ENCODE measurements at regions not wholly inside any gene's neighbourhood (a gene's known extent, or its start where the extent isn't known, plus 50 kb on each side); places are given as distances from the start of the nearest gene placed in this dataset.

- Histone ChIP-seq H3K9ac (ENCODE audit: insufficient read depth in 1 of 2, low read length in 2 of 2) (peak overlapping the region in 1 of 2 donors; percentile 7), H3K4me3 (no peak overlapping the region), H3K27me3 (ENCODE audit: control insufficient read depth in 3 of 3, insufficient read depth in 3 of 3, low read length in 2 of 3) (no peaks in the 10 kb centered on the region), H3K4me1 (ENCODE audit: control insufficient read depth in 5 of 5, insufficient read depth in 5 of 5, low read length in 5 of 5) (peaks cover 0 to 15% (median 6%) of the 10 kb centered on the region in 5 donors), H3K27ac (ENCODE audit: low read depth in 1 of 2, low read length in 1 of 2) (no peak overlapping the region), H3K9me3 (ENCODE audit: control insufficient read depth in 4 of 4, insufficient read depth in 3 of 4, low read length in 3 of 4) (no peaks in the 10 kb centered on the region), H3K36me3 (ENCODE audit: control insufficient read depth in 4 of 4, insufficient read depth in 4 of 4, low read length in 4 of 4) (no peaks in the 10 kb centered on the region)
- ATAC-seq (ENCODE audit: insufficient read depth, low FRiP score) (no peak), DNase-seq (peak; percentile 33 to 73 (median 64))
- no peak for TF ChIP-seq CTCF (IDR thresholded peaks at IDR 0.05; ENCODE audit: control extremely low read depth, extremely low read depth)
- 21 to 32% methylated on average over 12 of the region's 12 CpGs for WGBS, 2 donors
Observed at GRCh38 chr19:32091241-32091640, 254.2 kb upstream of the ZNF507 start.

GRCh38 chr19:32097011-32097410 lies 248.4 kb upstream of the ZNF507 start:
- peaks cover 0 to 15% (median 1%) of the 10 kb centered on the region in 5 donors for H3K4me1 ChIP-seq (ENCODE audit: control insufficient read depth in 5 of 5, insufficient read depth in 5 of 5, low read length in 5 of 5)
- DNase-seq (no peak), ATAC-seq (ENCODE audit: insufficient read depth, low FRiP score) (no peak)
- no peak overlapping the region for H3K9ac ChIP-seq (ENCODE audit: insufficient read depth in 1 of 2, low read length in 2 of 2)
- no peak overlapping the region for H3K27ac ChIP-seq (ENCODE audit: low read depth in 1 of 2, low read length in 1 of 2)
- no peak overlapping the region for H3K4me3 ChIP-seq
- no peak for TF ChIP-seq CTCF (IDR thresholded peaks at IDR 0.05; ENCODE audit: control extremely low read depth, extremely low read depth)
- 85 to 90% methylated on average over 4 of the region's 4 CpGs for WGBS, 2 donors
- H3K27me3 ChIP-seq (ENCODE audit: control insufficient read depth in 3 of 3, insufficient read depth in 3 of 3, low read length in 2 of 3), result no peaks in the 10 kb centered on the region
- no peaks in the 10 kb centered on the region for H3K9me3 ChIP-seq (ENCODE audit: control insufficient read depth in 4 of 4, insufficient read depth in 3 of 4, low read length in 3 of 4)
- H3K36me3 ChIP-seq (ENCODE audit: control insufficient read depth in 4 of 4, insufficient read depth in 4 of 4, low read length in 4 of 4), result no peaks in the 10 kb centered on the region

- Histone ChIP-seq H3K27ac (ENCODE audit: low read depth in 1 of 2, low read length in 1 of 2) (no peak overlapping the region), H3K4me3 (no peak overlapping the region), H3K27me3 (ENCODE audit: control insufficient read depth in 3 of 3, insufficient read depth in 3 of 3, low read length in 2 of 3) (no peaks in the 10 kb centered on the region), H3K9me3 (ENCODE audit: control insufficient read depth in 4 of 4, insufficient read depth in 3 of 4, low read length in 3 of 4) (peaks cover 0 to under 1% (median 0%) of the 10 kb centered on the region in 4 donors), H3K36me3 (ENCODE audit: control insufficient read depth in 4 of 4, insufficient read depth in 4 of 4, low read length in 4 of 4) (no peaks in the 10 kb centered on the region), H3K4me1 (ENCODE audit: control insufficient read depth in 5 of 5, insufficient read depth in 5 of 5, low read length in 5 of 5) (peaks cover 0 to 15% (median 1%) of the 10 kb centered on the region in 5 donors), H3K9ac (ENCODE audit: insufficient read depth in 1 of 2, low read length in 2 of 2) (no peak overlapping the region)
- no peak for TF ChIP-seq CTCF (IDR thresholded peaks at IDR 0.05; ENCODE audit: control extremely low read depth, extremely low read depth)
- 50 to 64% methylated on average over 2 of the region's 2 CpGs for WGBS, 2 donors
- ATAC-seq (ENCODE audit: insufficient read depth, low FRiP score), result no peak
- DNase-seq, result peak in 1 of 3 donors; percentile 28
Observed at GRCh38 chr19:32097620-32098019, 247.8 kb upstream of the ZNF507 start.

- Histone ChIP-seq H3K4me1 (ENCODE audit: control insufficient read depth in 5 of 5, insufficient read depth in 5 of 5, low read length in 5 of 5) (peaks cover 0 to 15% (median 1%) of the 10 kb centered on the region in 5 donors), H3K27me3 (ENCODE audit: control insufficient read depth in 3 of 3, insufficient read depth in 3 of 3, low read length in 2 of 3) (no peaks in the 10 kb centered on the region), H3K36me3 (ENCODE audit: control insufficient read depth in 4 of 4, insufficient read depth in 4 of 4, low read length in 4 of 4) (no peaks in the 10 kb centered on the region), H3K4me3 (no peak overlapping the region), H3K9me3 (ENCODE audit: control insufficient read depth in 4 of 4, insufficient read depth in 3 of 4, low read length in 3 of 4) (peaks cover 0 to 4% (median 0%) of the 10 kb centered on the region in 4 donors), H3K27ac (ENCODE audit: low read depth in 1 of 2, low read length in 1 of 2) (no peak overlapping the region), H3K9ac (ENCODE audit: insufficient read depth in 1 of 2, low read length in 2 of 2) (no peak overlapping the region)
- DNase-seq, result peak in 1 of 3 donors; percentile 44
- 23 to 24% methylated on average over 6 of the region's 6 CpGs for WGBS, 2 donors
- no peak for ATAC-seq (ENCODE audit: insufficient read depth, low FRiP score)
- no peak for TF ChIP-seq CTCF (IDR thresholded peaks at IDR 0.05; ENCODE audit: control extremely low read depth, extremely low read depth)
Observed at GRCh38 chr19:32098968-32099367, 246.4 kb upstream of the ZNF507 start.

Data from lung (tissue), 11 donors.